K562 (cell line): ENCODE measurements at regions not wholly inside any gene's neighbourhood (a gene's known extent, or its start where the extent isn't known, plus 50 kb on each side); places are given as distances from the start of the nearest gene placed in this dataset.

Source experiments
- ATAC-seq: fragments of 200-7000 bp; cut with Tn5 transposase; 3 replicates; pipeline ENCODE4 v1.9.1; 2020; ENCODE audit warnings: moderate library complexity
- BruUV-seq: library from RNA; stranded (reverse); fragments of 400-500 nt; replicated peaks from 2 replicates; lab custom pipeline; 2021; lab: Mats Ljungman, UMichigan
- CTCF ChIA-PET: fragments of 300-600 bp; formaldehyde crosslinking; extraction: SDS; loops from one replicate; lab custom pipeline; 2021; ENCODE audit warnings: low intra/inter-chr PET ratio; lab: Yijun Ruan, JAX
- POLR2A ChIA-PET: fragments of 300-600, 350-650 bp; sonication (Branson Sonifier 250); formaldehyde crosslinking; extraction: SDS; loops from one replicate; lab custom pipeline; 2021; ENCODE audit warnings: antibody characterized with exemption, inconsistent platforms; lab: Yijun Ruan, JAX
- DNase-seq, 4 experiments: peaks; one replicate each; pipeline versions ENCODE4 v3.0.0 to v3.0.0-alpha.2; 2011 to 2018; ENCODE audit warnings: low spot score in 3 of 4, mixed read lengths in 3 of 4; ENCODE audit errors: extremely low read depth in 1 of 4
- FAIRE-seq: peaks from 2 replicates; lab custom pipeline; 2011; peaks lifted over from hg19 to GRCh38; lab: Jason Lieb, UNC
- H2AFZ ChIP-seq: 2 replicates; pipeline ENCODE4 v1.6.0; 2011; ENCODE audit warnings: low read depth, low read length, control low read depth, inconsistent platforms
- H3K27ac ChIP-seq: fragments of 200-600 bp; 3 replicates; pipeline ENCODE4 v1.8.0; 2011; ENCODE audit warnings: low read depth, mild to moderate bottlenecking, control low read depth, inconsistent platforms, low read length, moderate library complexity, mixed read lengths; ENCODE audit errors: extremely low read depth
- H3K27me3 ChIP-seq, 2 experiments: fragments of 300-600 bp in 1 of 2; 2 replicates in 1 of 2; 3 replicates in 1 of 2; pipeline versions ENCODE4 v1.6.0 to v1.8.0; 2011; ENCODE audit warnings: inconsistent platforms in 2 of 2, low read length in 2 of 2, mild to moderate bottlenecking in 1 of 2, mixed read lengths in 1 of 2, moderate library complexity in 1 of 2; ENCODE audit not compliant: control insufficient read depth in 2 of 2, insufficient read depth in 2 of 2
- H3K36me3 ChIP-seq: fragments of 300-600 bp; 3 replicates; pipeline ENCODE4 v1.8.0; 2011; ENCODE audit warnings: mild to moderate bottlenecking, low read length, inconsistent platforms; ENCODE audit not compliant: control insufficient read depth, insufficient read depth
- H3K4me1 ChIP-seq, 2 experiments: fragments of 200-600 bp in 1 of 2; replicated peaks in 1 of 2; 2 replicates in 1 of 2; 3 replicates in 1 of 2; pipeline versions ENCODE4 v1.5.1 to v1.8.0; 2011; ENCODE audit warnings: inconsistent platforms in 2 of 2, low read length in 2 of 2, mild to moderate bottlenecking in 1 of 2, mixed read lengths in 1 of 2, moderate library complexity in 1 of 2; ENCODE audit not compliant: control insufficient read depth in 2 of 2, insufficient read depth in 2 of 2
- H3K4me2 ChIP-seq: 2 replicates; pipeline ENCODE4 v1.6.1; 2011; ENCODE audit warnings: low read length, control low read depth, inconsistent platforms, mixed read lengths; ENCODE audit not compliant: insufficient read depth
- H3K4me3 ChIP-seq: fragments of 200-600 bp; sonication (generic), shearing (Covaris generic); 2 replicates; pipeline ENCODE4 v1.5.1; 2016; ENCODE audit warnings: control low read depth, inconsistent platforms
- H3K79me2 ChIP-seq: fragments of 200-600 bp; 3 replicates; pipeline ENCODE4 v1.8.0; 2011; ENCODE audit warnings: low read length, inconsistent platforms; ENCODE audit not compliant: control insufficient read depth, insufficient read depth
- H3K9ac ChIP-seq, 2 experiments: 2 replicates each; pipeline versions ENCODE4 v1.6.0 to v1.6.1; 2011; ENCODE audit warnings: low read depth in 2 of 2, low read length in 2 of 2, control low read depth in 1 of 2, inconsistent platforms in 1 of 2, mild to moderate bottlenecking in 1 of 2, mixed read lengths in 1 of 2; ENCODE audit not compliant: insufficient read depth in 1 of 2
- H3K9me1 ChIP-seq: one replicate; pipeline ENCODE4 v1.6.0; 2011; ENCODE audit warnings: inconsistent platforms, mild to moderate bottlenecking, low read length, moderate library complexity; ENCODE audit not compliant: control insufficient read depth, insufficient read depth
- H3K9me3 ChIP-seq: replicated peaks from 2 replicates; pipeline ENCODE4 v1.5.1; 2011; ENCODE audit warnings: low read depth, low read length, inconsistent platforms; ENCODE audit not compliant: control insufficient read depth, insufficient read depth
- H4K20me1 ChIP-seq: replicated peaks from 2 replicates; pipeline ENCODE4 v1.6.1; 2011; ENCODE audit warnings: low read length, inconsistent platforms, mixed read lengths; ENCODE audit not compliant: control insufficient read depth, insufficient read depth
- C11orf30 ChIP-seq: fragments of 450-650 bp; IDR thresholded peaks from 2 replicates; pipeline ENCODE4 v1.6.1; 2016; ENCODE audit warnings: low read depth, mild to moderate bottlenecking
- CBFB ChIP-seq: sonication (generic); formaldehyde crosslinking; IDR thresholded peaks from 2 replicates; pipeline ENCODE4 v1.4.0; 2020; ENCODE audit warnings: mild to moderate bottlenecking, missing genetic modification reagents
- CXXC5 ChIP-seq: fragments of 250-450 bp; sonication (Bioruptor Pico); IDR thresholded peaks from 2 replicates; pipeline ENCODE4 v1.8.0; 2022; ENCODE audit warnings: inconsistent platforms, mild to moderate bottlenecking, moderate library complexity
- HDAC8 ChIP-seq: fragments of 450-650 bp; IDR thresholded peaks from 2 replicates; pipeline ENCODE4 v1.6.1; 2016; ENCODE audit warnings: mild to moderate bottlenecking, missing genetic modification characterization, moderate library complexity, missing compliant biosample characterization
- MAFF ChIP-seq: IDR thresholded peaks from 2 replicates; pipeline ENCODE4 v1.6.1; 2012; ENCODE audit warnings: low read length, improper control_type of control experiment
- MAFG ChIP-seq: fragments of 450-650 bp; conservative IDR thresholded peaks from 2 replicates; pipeline ENCODE4 v1.6.1; 2016; ENCODE audit warnings: missing genetic modification characterization, missing compliant biosample characterization
- MAFK ChIP-seq: IDR thresholded peaks from 2 replicates; pipeline ENCODE4 v1.6.1; 2011; ENCODE audit warnings: low read length, improper control_type of control experiment
- NBN ChIP-seq: fragments of 450-650 bp; IDR thresholded peaks from 2 replicates; pipeline ENCODE4 v1.6.1; 2016; ENCODE audit warnings: low read depth, mild to moderate bottlenecking
- SMC3 ChIP-seq: conservative IDR thresholded peaks from 2 replicates; pipeline ENCODE4 v1.6.1; 2011; ENCODE audit warnings: low read depth, low read length, improper control_type of control experiment; ENCODE audit not compliant: insufficient read depth
- SNIP1 ChIP-seq: fragments of 450-650 bp; IDR thresholded peaks from 2 replicates; pipeline ENCODE4 v1.7.1; 2017; ENCODE audit warnings: low read depth, mild to moderate bottlenecking
- ZNF316 ChIP-seq: fragments of 450-650 bp; IDR thresholded peaks from 2 replicates; pipeline ENCODE4 v1.6.1; 2016
- WGBS: fragments of 100-300 bp; shearing (Covaris generic); methylation state at CpG from one replicate; pipeline ENCODE4 v1.1.6; 2016; ENCODE audit warnings: low coverage, mixed read lengths; ENCODE audit not compliant: insufficient coverage; ENCODE audit errors: missing lambda C conversion rate; 5-methylcytosine and 5-hydroxymethylcytosine counted together
- in situ Hi-C: fragments of 300-500 bp; cut with MboI; formaldehyde crosslinking; loops from 4 replicates; pipeline ENCODE4 v1.15.0; 2018; ENCODE audit warnings: inconsistent platforms, mixed read lengths
- intact Hi-C: fragments of 100-400 bp; cut with micrococcal nuclease; formaldehyde crosslinking; loops from 2 replicates; pipeline ENCODE4 v1.14.2; 2022
- TF ChIP-seq, protein P1 (sequence below), 2 experiments: fragments of 450-650 bp in 1 of 2; sonication (generic) in 1 of 2; formaldehyde crosslinking; conservative IDR thresholded peaks; 2 replicates each; pipeline versions ENCODE4 v1.4.0 to v1.8.1; 2020 to 2022; ENCODE audit warnings: mild to moderate bottlenecking in 1 of 2, missing genetic modification reagents in 1 of 2

DNA sequence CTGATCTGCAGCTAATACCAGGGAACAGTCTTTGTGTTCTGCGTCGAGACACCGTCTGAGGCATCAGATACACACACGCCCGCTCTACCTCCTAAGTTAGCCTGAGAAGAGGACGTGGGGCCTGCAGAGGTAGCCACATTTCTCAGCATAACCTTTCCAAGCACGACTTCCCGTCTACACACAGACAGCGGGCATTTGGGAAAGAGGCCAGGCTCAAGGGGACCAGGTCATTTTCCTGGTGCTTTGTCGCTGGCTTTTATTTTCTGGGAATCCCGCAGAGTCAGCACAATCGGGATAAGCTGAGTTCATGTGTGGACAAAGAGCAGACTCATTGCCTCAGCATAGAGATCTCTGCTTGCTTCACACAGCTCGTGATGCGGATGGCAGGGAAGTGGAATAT lies 72.5 kb upstream of the SMYD2 start:
- 2% methylated on average over 14 of the region's 14 CpGs for WGBS

More for the DNA sequence above, 72.5 kb upstream of the SMYD2 start:
- peak; percentile 48 for FAIRE-seq
- H3K79me2 ChIP-seq, result no peaks in the 10 kb centered on the region
- H4K20me1 ChIP-seq, result no peaks in the 10 kb centered on the region
- ChIA-PET CTCF (no interaction called here), POLR2A (no interaction called here)
- in situ Hi-C loops (no loop called here), intact Hi-C loops (no loop called here)
- no peak for DNase-seq
- no peak overlapping the region for H3K4me3 ChIP-seq
- no peak overlapping the region for H2AFZ ChIP-seq
- no peak overlapping the region for H3K4me2 ChIP-seq
- peaks cover 0 to 11% of the 10 kb centered on the region in 2 experiments; a peak in 2 of 5 replicates for H3K27me3 ChIP-seq
- no peaks in the 10 kb centered on the region for H3K4me1 ChIP-seq
- H3K9me3 ChIP-seq, result no peaks in the 10 kb centered on the region
- H3K9me1 ChIP-seq, result no peaks in the 10 kb centered on the region
- peak; percentile 46 for ATAC-seq
- H3K27ac ChIP-seq, result no peak overlapping the region
- H3K9ac ChIP-seq, result no peak overlapping the region
- H3K36me3 ChIP-seq, result no peaks in the 10 kb centered on the region
- no TSS peak for BruUV-seq
- TF ChIP-seq SNIP1 (no peak), CXXC5 (CRISPR knock-in tag) (no peak), NBN (no peak), SMC3 (no peak), MAFG (tag) (peak; percentile 97), MAFK (peak; percentile 90), HDAC8 (tag) (no peak), CBFB (CRISPR knock-in tag) (no peak), ZNF316 (peak; percentile 95), MAFF (peak; percentile 88), C11orf30 (peak; percentile 92)
- TF ChIP-seq, protein P1, sequence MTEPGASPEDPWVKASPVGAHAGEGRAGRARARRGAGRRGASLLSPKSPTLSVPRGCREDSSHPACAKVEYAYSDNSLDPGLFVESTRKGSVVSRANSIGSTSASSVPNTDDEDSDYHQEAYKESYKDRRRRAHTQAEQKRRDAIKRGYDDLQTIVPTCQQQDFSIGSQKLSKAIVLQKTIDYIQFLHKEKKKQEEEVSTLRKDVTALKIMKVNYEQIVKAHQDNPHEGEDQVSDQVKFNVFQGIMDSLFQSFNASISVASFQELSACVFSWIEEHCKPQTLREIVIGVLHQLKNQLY (CRISPR knock-in tag; conservative IDR thresholded peaks at IDR 0.05), result no peak
- TF ChIP-seq, all 486 proteins: peak for 5
